Keratinocyte (primary cell): ENCODE measurements at regions not wholly inside any gene's neighbourhood (a gene's known extent, or its start where the extent isn't known, plus 50 kb on each side); places are given as distances from the start of the nearest gene placed in this dataset.

Source experiments
- CTCF ChIP-seq, 3 experiments: IDR thresholded peaks in 1 of 3; conservative IDR thresholded peaks in 1 of 3; optimal IDR thresholded peaks in 1 of 3; 2 replicates in 2 of 3; 3 replicates in 1 of 3; pipeline versions ENCODE3 to v1.5.1; 2011; ENCODE audit warnings: low read length in 3 of 3, mild to moderate bottlenecking in 3 of 3, moderate library complexity in 2 of 3, control low read depth in 1 of 3, inconsistent platforms in 1 of 3; ENCODE audit not compliant: insufficient read depth in 2 of 3; ENCODE audit errors: extremely low read depth in 1 of 3
- EZH2 ChIP-seq: IDR thresholded peaks from one replicate; pipeline ENCODE4 v1.6.1; 2012; ENCODE audit warnings: inconsistent platforms, mild to moderate bottlenecking, low read length, moderate library complexity

GRCh38 chr15:70558406-70559264 is 204.7 kb downstream of the UACA start:
- TF ChIP-seq CTCF (optimal IDR thresholded peaks at IDR 0.05 in 1 of 3, IDR thresholded peaks at IDR 0.05 in 1 of 3, conservative IDR thresholded peaks at IDR 0.05 in 1 of 3; ENCODE audit: extremely low read depth in 1 of 3, insufficient read depth in 2 of 3, low read length in 3 of 3) (no peak), EZH2 (no peak)
